Heart left ventricle (tissue), 16 donors: ENCODE measurements at regions not wholly inside any gene's neighbourhood (a gene's known extent, or its start where the extent isn't known, plus 50 kb on each side); places are given as distances from the start of the nearest gene placed in this dataset.
A peak's percentile ranks its signal among the peaks of the same experiment; 100 is the strongest.

Experiments
- ATAC-seq, 4 donors: fragments of 200-7000 bp; cut with Tn5 transposase; one replicate each; pipeline ENCODE4 v1.9.1; 2020 to 2022; ENCODE audit warnings: moderate library complexity in 4 of 4, mild to moderate bottlenecking in 3 of 4, moderate number of reproducible peaks in 1 of 4
- DNase-seq, 5 donors: peaks; one replicate each; pipeline ENCODE4 v3.0.0-alpha.2; 2020
- H3K27ac ChIP-seq, 12 donors: fragments of 200-600 bp; sonication (generic) in 4 of 12; one replicate each; pipeline versions ENCODE4 v1.5.0 to v1.8.0; 2016 to 2022; ENCODE audit warnings: mild to moderate bottlenecking in 2 of 12
- H3K27me3 ChIP-seq, 9 donors: fragments of 200-600 bp; sonication (generic) in 2 of 9; one replicate each; pipeline versions ENCODE4 v1.5.1 to v1.8.0; 2016 to 2022; ENCODE audit warnings: mild to moderate bottlenecking in 3 of 9
- H3K36me3 ChIP-seq, 9 donors: fragments of 200-600 bp; sonication (generic) in 2 of 9; one replicate each; pipeline versions ENCODE4 v1.5.0 to v1.8.0; 2018 to 2022; ENCODE audit warnings: mild to moderate bottlenecking in 2 of 9
- H3K4me1 ChIP-seq, 12 donors: fragments of 200-600 bp; sonication (generic) in 4 of 12; one replicate each; pipeline versions ENCODE4 v1.5.0 to v1.8.0; 2016 to 2022; ENCODE audit warnings: mild to moderate bottlenecking in 3 of 12
- H3K4me3 ChIP-seq, 12 donors: fragments of 200-600 bp; sonication (generic) in 4 of 12; one replicate each; pipeline versions ENCODE4 v1.5.0 to v1.8.0; 2017 to 2022; ENCODE audit warnings: mild to moderate bottlenecking in 9 of 12, moderate library complexity in 4 of 12
- H3K9me3 ChIP-seq, 12 donors: fragments of 200-600 bp; sonication (generic) in 4 of 12; one replicate each; pipeline versions ENCODE4 v1.5.0 to v1.8.0; 2016 to 2022; ENCODE audit warnings: mild to moderate bottlenecking in 1 of 12
- POLR2A ChIP-seq, 2 donors: fragments of 450-650 bp; IDR thresholded peaks; one replicate each; pipeline ENCODE4 v1.6.1; 2017; ENCODE audit warnings: antibody characterized with exemption in 2 of 2, mild to moderate bottlenecking in 2 of 2, moderate library complexity in 2 of 2
- WGBS, 4 donors: extraction: QIAGEN DNeasy Blood & Tissue Kit in 2 of 4; methylation state at CpG; one replicate each; pipeline versions ENCODE4 v1.1.5 to v1.1.7; 2013 to 2018; 5-methylcytosine and 5-hydroxymethylcytosine counted together
- intact Hi-C, 10 donors: fragments of 100-400 bp; cut with DNase I; formaldehyde crosslinking; loops; one replicate each; pipeline versions ENCODE4 v1.11.1 to v1.14.2; 2022
- TF ChIP-seq, protein P1 (sequence below), 12 donors: fragments of 200-600 bp; sonication (generic) in 4 of 12; IDR thresholded peaks; one replicate each; pipeline versions ENCODE4 v1.5.0 to v1.8.0; 2018 to 2022; ENCODE audit warnings: antibody characterized with exemption in 12 of 12, mild to moderate bottlenecking in 5 of 12
- donor health status: ischemic (EF 13 %, LVEDD 7.1; RV severe dilation, severe dysfunction).
- donor health status: healthy with polysubstance abuse.
- donor health status: DM: no; HTN: yes; CAD: no.
- donor health status: DM: no; HTN: no; CAD: no.
- donor health status: ischemic (EF 25% LVEDD 6.9; RV normal size, moderate dysfunction).
- donor health status: ischemic (EF 25% LVEDD 5.7; RV mildly dilated, moderate dysfunction).
- donor health status: healthy.
- donor health status: DM: yes; HTN: yes; CAD: no.
- donor health status: ischemic (EF 35%, LVEDD 5.7; RV mildly dilated, moderate dysfunction).
- donor health status: nonischemic (EF 11% LVEDD 7.7; RV severe dilation, severe dysfunction).
- donor health status: DM: yes; HTN: yes; CAD: no.
- donor health status: PGD.
- donor health status: ischemic (EF 29% LVEDD 5.4; RV normal size, mild dysfunction).
- donor health status: nonischemic (EF 23%, LVEDD 6.1; RV moderate dilation, normal function).

GRCh38 chr11:90531001-90531400 is 308.2 kb upstream of the CHORDC1 start:
- Histone ChIP-seq H3K27ac (no peak overlapping the region), H3K36me3 (no peaks in the 10 kb centered on the region), H3K4me3 (no peak overlapping the region), H3K4me1 (no peaks in the 10 kb centered on the region), H3K9me3 (no peaks in the 10 kb centered on the region), H3K27me3 (no peaks in the 10 kb centered on the region)
- ATAC-seq (no peak), DNase-seq (no peak)
- TF ChIP-seq POLR2A (IDR thresholded peaks at IDR 0.05), result no peak
- TF ChIP-seq, protein P1, sequence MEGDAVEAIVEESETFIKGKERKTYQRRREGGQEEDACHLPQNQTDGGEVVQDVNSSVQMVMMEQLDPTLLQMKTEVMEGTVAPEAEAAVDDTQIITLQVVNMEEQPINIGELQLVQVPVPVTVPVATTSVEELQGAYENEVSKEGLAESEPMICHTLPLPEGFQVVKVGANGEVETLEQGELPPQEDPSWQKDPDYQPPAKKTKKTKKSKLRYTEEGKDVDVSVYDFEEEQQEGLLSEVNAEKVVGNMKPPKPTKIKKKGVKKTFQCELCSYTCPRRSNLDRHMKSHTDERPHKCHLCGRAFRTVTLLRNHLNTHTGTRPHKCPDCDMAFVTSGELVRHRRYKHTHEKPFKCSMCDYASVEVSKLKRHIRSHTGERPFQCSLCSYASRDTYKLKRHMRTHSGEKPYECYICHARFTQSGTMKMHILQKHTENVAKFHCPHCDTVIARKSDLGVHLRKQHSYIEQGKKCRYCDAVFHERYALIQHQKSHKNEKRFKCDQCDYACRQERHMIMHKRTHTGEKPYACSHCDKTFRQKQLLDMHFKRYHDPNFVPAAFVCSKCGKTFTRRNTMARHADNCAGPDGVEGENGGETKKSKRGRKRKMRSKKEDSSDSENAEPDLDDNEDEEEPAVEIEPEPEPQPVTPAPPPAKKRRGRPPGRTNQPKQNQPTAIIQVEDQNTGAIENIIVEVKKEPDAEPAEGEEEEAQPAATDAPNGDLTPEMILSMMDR (IDR thresholded peaks at IDR 0.05), result no peak
- 75 to 85% (median 82%) methylated on average over 1 of the region's 1 CpG for WGBS, 4 donors
- intact Hi-C loops, result loop anchor here in 1 of 10 donors (10.0 kb wide), 1 partner anchor 56 kb away; no protein-coding TSS in a partner anchor

GRCh38 chr11:90525962-90526361 is 303.1 kb upstream of the CHORDC1 start:
- Histone ChIP-seq H3K9me3 (no peaks in the 10 kb centered on the region), H3K27me3 (no peaks in the 10 kb centered on the region), H3K4me1 (no peaks in the 10 kb centered on the region), H3K36me3 (no peaks in the 10 kb centered on the region), H3K4me3 (no peak overlapping the region), H3K27ac (no peak overlapping the region)
- ATAC-seq, result no peak
- no peak for DNase-seq
- intact Hi-C loops, result no loop called here
- TF ChIP-seq, protein P1 (IDR thresholded peaks at IDR 0.05), result no peak
- TF ChIP-seq POLR2A (IDR thresholded peaks at IDR 0.05), result no peak
- WGBS, 4 donors, result 91 to 100% (median 94%) methylated on average over 1 of the region's 1 CpG

GRCh38 chr11:90512846-90513245 is 290.0 kb upstream of the CHORDC1 start:
- Histone ChIP-seq H3K4me1 (no peaks in the 10 kb centered on the region), H3K27me3 (no peaks in the 10 kb centered on the region), H3K4me3 (no peak overlapping the region), H3K27ac (no peak overlapping the region), H3K9me3 (no peaks in the 10 kb centered on the region), H3K36me3 (no peaks in the 10 kb centered on the region)
- no peak for ATAC-seq
- intact Hi-C loops, result no loop called here
- DNase-seq, result no peak
- TF ChIP-seq POLR2A (IDR thresholded peaks at IDR 0.05), result no peak
- TF ChIP-seq, protein P1 (IDR thresholded peaks at IDR 0.05), result no peak

GRCh38 chr11:90510839-90511238 is 288.0 kb upstream of the CHORDC1 start:
- Histone ChIP-seq H3K4me3 (no peak overlapping the region), H3K9me3 (no peaks in the 10 kb centered on the region), H3K36me3 (no peaks in the 10 kb centered on the region), H3K27ac (peak overlapping the region in 2 of 12 donors; percentile 49 to 60), H3K27me3 (no peaks in the 10 kb centered on the region), H3K4me1 (no peaks in the 10 kb centered on the region)
- no peak for TF ChIP-seq POLR2A (IDR thresholded peaks at IDR 0.05)
- TF ChIP-seq, protein P1 (IDR thresholded peaks at IDR 0.05), result no peak
- DNase-seq (no peak), ATAC-seq (peak in 2 of 4 donors; percentile 34 to 71)
- WGBS, 4 donors, result 54 to 83% (median 74%) methylated on average over 5 of the region's 5 CpGs
- intact Hi-C loops, result no loop called here
